Loucy (cell line): ENCODE measurements at regions not wholly inside any gene's neighbourhood (a gene's known extent, or its start where the extent isn't known, plus 50 kb on each side); places are given as distances from the start of the nearest gene placed in this dataset.

Experiments
- H2AFZ ChIP-seq: fragments of 200-600 bp; sonication (generic); 2 replicates; pipeline ENCODE4 v1.6.0; 2016; ENCODE audit warnings: antibody characterized with exemption, mild to moderate bottlenecking, low read length, moderate library complexity
- H3F3A ChIP-seq: fragments of 200-600 bp; 2 replicates; pipeline ENCODE4 v1.6.0; 2016; ENCODE audit warnings: antibody characterized with exemption, low read depth, mild to moderate bottlenecking
- H3K27me3 ChIP-seq: fragments of 200-600 bp; sonication (generic); 2 replicates; pipeline ENCODE4 v1.6.1; 2014; ENCODE audit warnings: low read length, mild to moderate bottlenecking; ENCODE audit not compliant: insufficient read depth, poor library complexity, severe bottlenecking
- H3K36me3 ChIP-seq: fragments of 200-600 bp; sonication (generic); 2 replicates; pipeline ENCODE4 v1.6.1; 2016; ENCODE audit warnings: low read length; ENCODE audit not compliant: insufficient read depth
- H3K4me1 ChIP-seq: fragments of 200-600 bp; sonication (generic); 2 replicates; pipeline ENCODE4 v1.5.1; 2014; ENCODE audit warnings: low read length, mild to moderate bottlenecking; ENCODE audit not compliant: insufficient read depth, poor library complexity, severe bottlenecking
- H3K4me2 ChIP-seq: fragments of 200-600 bp; sonication (generic); 2 replicates; pipeline ENCODE4 v1.6.0; 2014; ENCODE audit warnings: antibody characterized with exemption, low read length, low read depth, mild to moderate bottlenecking; ENCODE audit not compliant: poor library complexity, severe bottlenecking
- H3K4me3 ChIP-seq: fragments of 200-600 bp; sonication (generic); 2 replicates; pipeline ENCODE4 v1.5.1; 2014; ENCODE audit warnings: low read length, mild to moderate bottlenecking, mixed read lengths; ENCODE audit not compliant: poor library complexity, severe bottlenecking
- H3K79me2 ChIP-seq: fragments of 200-600 bp; sonication (generic); 2 replicates; pipeline ENCODE4 v1.6.1; 2014; ENCODE audit warnings: low read length; ENCODE audit not compliant: insufficient read depth
- H3K9ac ChIP-seq: fragments of 200-600 bp; sonication (generic); 2 replicates; pipeline ENCODE4 v1.6.0; 2014; ENCODE audit warnings: mild to moderate bottlenecking, low read depth, low read length, moderate library complexity; ENCODE audit not compliant: poor library complexity, severe bottlenecking
- H3K9me2 ChIP-seq: fragments of 200-600 bp; sonication (generic); replicated peaks from 2 replicates; pipeline ENCODE4 v1.6.1; 2016; ENCODE audit warnings: low read depth, low read length, mixed read lengths
- H3K9me3 ChIP-seq: fragments of 200-600 bp; sonication (generic); 2 replicates; pipeline ENCODE4 v1.6.1; 2014; ENCODE audit warnings: mild to moderate bottlenecking, antibody characterized with exemption, low read length, low read depth; ENCODE audit not compliant: insufficient read depth
- H4K20me1 ChIP-seq: fragments of 200-600 bp; sonication (generic); 2 replicates; pipeline ENCODE4 v1.6.0; 2014; ENCODE audit warnings: antibody characterized with exemption, low read length, mild to moderate bottlenecking; ENCODE audit not compliant: insufficient read depth, poor library complexity, severe bottlenecking
- CTCF ChIP-seq: fragments of 200-600 bp; sonication (generic); conservative IDR thresholded peaks from 2 replicates; pipeline ENCODE4 v1.5.1; 2014; ENCODE audit warnings: mild to moderate bottlenecking, antibody characterized with exemption, low read length
- EZH2phosphoT487 ChIP-seq: fragments of 200-600 bp; IDR thresholded peaks from 2 replicates; pipeline ENCODE4 v1.6.1; 2018; ENCODE audit warnings: antibody characterized with exemption, mild to moderate bottlenecking, moderate library complexity, borderline replicate concordance

- H2AFZ ChIP-seq = no peak overlapping the region
Measured at GRCh38 chr14:76940021-76940760, 88.3 kb downstream of the IRF2BPL start.

GRCh38 chr14:76939015-76939742 is 89.3 kb downstream of the IRF2BPL start:
- no peaks in the 10 kb centered on the region for H3K9me2 ChIP-seq
- no peak overlapping the region for H3K4me2 ChIP-seq
- H3K79me2 ChIP-seq = no peaks in the 10 kb centered on the region
- no peaks in the 10 kb centered on the region for H3F3A ChIP-seq
- no peaks in the 10 kb centered on the region for H3K27me3 ChIP-seq
- no peaks in the 10 kb centered on the region for H4K20me1 ChIP-seq
- TF ChIP-seq EZH2phosphoT487 (no peak), CTCF (no peak)
- no peaks in the 10 kb centered on the region for H3K36me3 ChIP-seq
- H2AFZ ChIP-seq = no peak overlapping the region
- peaks cover 6% of the 10 kb centered on the region for H3K4me1 ChIP-seq
- H3K9me3 ChIP-seq = no peaks in the 10 kb centered on the region
- H3K4me3 ChIP-seq = no peak overlapping the region
- no peak overlapping the region for H3K9ac ChIP-seq

More at GRCh38 chr14:76940021-76940760, 88.3 kb downstream of the IRF2BPL start:
- Histone ChIP-seq H3K9me2 (no peaks in the 10 kb centered on the region), H3F3A (no peaks in the 10 kb centered on the region), H3K79me2 (no peaks in the 10 kb centered on the region), H3K36me3 (no peaks in the 10 kb centered on the region), H3K4me1 (peaks cover 6% of the 10 kb centered on the region), H3K27me3 (no peaks in the 10 kb centered on the region), H4K20me1 (no peaks in the 10 kb centered on the region), H3K4me2 (no peak overlapping the region), H3K4me3 (no peak overlapping the region), H3K9me3 (no peaks in the 10 kb centered on the region), H3K9ac (no peak overlapping the region)
- TF ChIP-seq EZH2phosphoT487 (no peak), CTCF (no peak)

GRCh38 chr14:76938092-76938500 is 90.4 kb downstream of the IRF2BPL start:
- Histone ChIP-seq H3K36me3 (no peaks in the 10 kb centered on the region), H3K27me3 (no peaks in the 10 kb centered on the region), H3K4me3 (no peak overlapping the region), H3K79me2 (no peaks in the 10 kb centered on the region), H3K9me2 (no peaks in the 10 kb centered on the region), H3K4me2 (no peak overlapping the region), H3K9ac (no peak overlapping the region), H4K20me1 (no peaks in the 10 kb centered on the region), H3K4me1 (peaks cover 6% of the 10 kb centered on the region), H3K9me3 (no peaks in the 10 kb centered on the region), H3F3A (no peaks in the 10 kb centered on the region), H2AFZ (no peak overlapping the region)
- TF ChIP-seq EZH2phosphoT487 (no peak), CTCF (no peak)
